GM18868 (cell line): ENCODE measurements at regions not wholly inside any gene's neighbourhood (a gene's known extent, or its start where the extent isn't known, plus 50 kb on each side); places are given as distances from the start of the nearest gene placed in this dataset.
"Not testable (repeated sequence)": the region's sequence is repeated elsewhere in the genome, so short reads cannot be mapped to it uniquely, and the experiment has no call there.

Source experiments
- ATAC-seq: cut with Tn5 transposase; IDR thresholded peaks from one replicate; pipeline ENCODE4 v1.9.1; 2021; ENCODE audit warnings: mild to moderate bottlenecking, moderate library complexity; ENCODE audit not compliant: unreplicated experiment

GRCh38 chr3:7999384-7999783 lies 502.2 kb upstream of the LMCD1 start:
- no peak for ATAC-seq

- ATAC-seq: no peak
Measured at GRCh38 chr3:8001307-8001706, 500.3 kb upstream of the LMCD1 start.

- ATAC-seq: no peak
Measured at GRCh38 chr3:8001712-8002111, 499.9 kb upstream of the LMCD1 start.

GRCh38 chr3:8011902-8012301 lies 489.7 kb upstream of the LMCD1 start:
- ATAC-seq: no peak

GRCh38 chr3:8020047-8020841 lies 481.4 kb upstream of the LMCD1 start:
- ATAC-seq: no peak

- no peak for ATAC-seq
Measured at GRCh38 chr3:8027954-8028353, 473.7 kb upstream of the LMCD1 start.

- ATAC-seq: no peak
Measured at GRCh38 chr3:8050283-8050682, 451.3 kb upstream of the LMCD1 start.

- no peak for ATAC-seq
Measured at GRCh38 chr3:8052659-8053058, 449.0 kb upstream of the LMCD1 start.

- not testable (repeated sequence) for ATAC-seq
Measured at GRCh38 chr3:8068135-8068534, 433.5 kb upstream of the LMCD1 start.

GRCh38 chr3:8069471-8069870 lies 432.2 kb upstream of the LMCD1 start:
- ATAC-seq: no peak

- ATAC-seq: no peak
Measured at GRCh38 chr3:8070011-8070410, 431.6 kb upstream of the LMCD1 start.

- ATAC-seq: not testable (repeated sequence)
Measured at GRCh38 chr3:8074740-8075139, 426.9 kb upstream of the LMCD1 start.

GRCh38 chr3:8077126-8077525 lies 424.5 kb upstream of the LMCD1 start:
- ATAC-seq: no peak

- no peak for ATAC-seq
Measured at GRCh38 chr3:8080464-8080863, 421.2 kb upstream of the LMCD1 start.

- no peak for ATAC-seq
Measured at GRCh38 chr3:8085498-8085897, 416.1 kb upstream of the LMCD1 start.

- ATAC-seq: no peak
Measured at GRCh38 chr3:8087951-8088350, 413.7 kb upstream of the LMCD1 start.

- no peak for ATAC-seq
Measured at GRCh38 chr3:8094415-8094814, 407.2 kb upstream of the LMCD1 start.

GRCh38 chr3:8095724-8096123 lies 405.9 kb upstream of the LMCD1 start:
- ATAC-seq: no peak

GRCh38 chr3:8097690-8098089 lies 403.9 kb upstream of the LMCD1 start:
- ATAC-seq: no peak

GRCh38 chr3:8103954-8104353 lies 397.7 kb upstream of the LMCD1 start:
- ATAC-seq: peak; percentile 95

GRCh38 chr3:8106921-8107320 lies 394.7 kb upstream of the LMCD1 start:
- no peak for ATAC-seq

- ATAC-seq: peak; percentile 99
Measured at GRCh38 chr3:8110966-8111798, 390.4 kb upstream of the LMCD1 start.
